Psoas muscle (tissue), 7 donors: ENCODE measurements at regions not wholly inside any gene's neighbourhood (a gene's known extent, or its start where the extent isn't known, plus 50 kb on each side); places are given as distances from the start of the nearest gene placed in this dataset.
A peak's percentile ranks its signal among the peaks of the same experiment; 100 is the strongest.
"Not testable (repeated sequence)": the region's sequence is repeated elsewhere in the genome, so short reads cannot be mapped to it uniquely, and the experiment has no call there.

Source experiments
- ATAC-seq, 4 donors: fragments of 200-7000 bp; cut with Tn5 transposase; one replicate each; pipeline ENCODE4 v1.9.1; 2020; ENCODE audit warnings: moderate library complexity in 3 of 4, mild to moderate bottlenecking in 2 of 4
- DNase-seq, 2 donors: peaks; one replicate each; pipeline ENCODE4 v3.0.0-alpha.2; 2020
- H3K27ac ChIP-seq: fragments of 200-600 bp; one replicate; pipeline ENCODE4 v1.8.0; 2022
- H3K27me3 ChIP-seq, 3 donors: fragments of 200-600 bp in 1 of 3; one replicate each; pipeline versions ENCODE4 v1.6.1 to v1.8.0; 2013 to 2022; ENCODE audit warnings: low read length in 2 of 3, mild to moderate bottlenecking in 2 of 3, moderate library complexity in 1 of 3; ENCODE audit not compliant: insufficient read depth in 3 of 3
- H3K36me3 ChIP-seq, 2 donors: fragments of 200-600 bp in 1 of 2; one replicate each; pipeline versions ENCODE4 v1.6.1 to v1.8.0; 2013 to 2022; ENCODE audit warnings: low read depth in 1 of 2, mild to moderate bottlenecking in 1 of 2, moderate library complexity in 1 of 2; ENCODE audit not compliant: insufficient read depth in 1 of 2
- H3K4me1 ChIP-seq: fragments of 200-600 bp; one replicate; pipeline ENCODE4 v1.8.0; 2022
- H3K4me3 ChIP-seq: fragments of 200-600 bp; one replicate; pipeline ENCODE4 v1.8.0; 2022; ENCODE audit warnings: mild to moderate bottlenecking
- H3K9me3 ChIP-seq: fragments of 200-600 bp; one replicate; pipeline ENCODE4 v1.8.0; 2022
- CTCF ChIP-seq: fragments of 200-600 bp; IDR thresholded peaks from one replicate; pipeline ENCODE4 v1.8.0; 2022; ENCODE audit warnings: antibody characterized with exemption
- WGBS, 3 donors: extraction: QIAGEN DNeasy Blood & Tissue Kit; methylation state at CpG; one replicate each; pipeline versions ENCODE4 v1.1.6 to v1.1.7; 2013; 5-methylcytosine and 5-hydroxymethylcytosine counted together
- intact Hi-C, 2 donors: fragments of 100-400 bp; cut with DNase I; formaldehyde crosslinking; loops; one replicate each; pipeline versions ENCODE4 v1.11.0 to v1.14.2; 2022
- donor health status: healthy with polysubstance abuse.
- donor health status: DM: no; HTN: no; CAD: no; lungs with moderate emphysema.
- donor health status: Bipolar disorder and iron deficiency.
- donor health status: healthy.
- donor health status: DM: yes; HTN: yes; CAD: no.
- donor health status: DM: no; HTN: no; CAD: no.
- donor health status: DM: yes; HTN: yes; CAD: no.

GRCh38 chr3:166265153-166265552 is 427.9 kb upstream of the BCHE start:
- DNase-seq = no peak
- intact Hi-C loops = no loop called here
- no peak overlapping the region for H3K4me3 ChIP-seq
- no peak overlapping the region for H3K27ac ChIP-seq
- no peaks in the 10 kb centered on the region for H3K27me3 ChIP-seq
- H3K9me3 ChIP-seq = no peaks in the 10 kb centered on the region
- H3K4me1 ChIP-seq = no peaks in the 10 kb centered on the region
- 84 to 91% (median 91%) methylated on average over 4 of the region's 4 CpGs for WGBS, 3 donors
- no peak for TF ChIP-seq CTCF
- H3K36me3 ChIP-seq = no peaks in the 10 kb centered on the region
- no peak for ATAC-seq

GRCh38 chr3:166263460-166263859 is 426.2 kb upstream of the BCHE start:
- no peak for ATAC-seq
- intact Hi-C loops = no loop called here

GRCh38 chr3:166258293-166258850 is 421.1 kb upstream of the BCHE start:
- H3K9me3 ChIP-seq, H3K27ac ChIP-seq, H3K36me3 ChIP-seq, H3K4me1 ChIP-seq, H3K4me3 ChIP-seq, ATAC-seq, H3K27me3 ChIP-seq, intact Hi-C loops: not testable (repeated sequence)
- whole genome bisulfite sequencing, 3 donors = 85 to 93% (median 92%) methylated on average over 12 to 40 of the region's 41 CpGs
- DNase-seq = peak in 1 of 2 donors; percentile 32

More at GRCh38 chr3:166263460-166263859, 426.2 kb upstream of the BCHE start:
- Histone ChIP-seq H3K27ac (no peak overlapping the region), H3K4me1 (no peaks in the 10 kb centered on the region), H3K4me3 (no peak overlapping the region), H3K9me3 (no peaks in the 10 kb centered on the region), H3K36me3 (no peaks in the 10 kb centered on the region), H3K27me3 (no peaks in the 10 kb centered on the region)
- no peak for DNase-seq
- no peak for TF ChIP-seq CTCF
- whole genome bisulfite sequencing, 3 donors = 74 to 85% (median 82%) methylated on average over 2 of the region's 2 CpGs

- intact Hi-C loops = no loop called here
- ATAC-seq = no peak
- Histone ChIP-seq H3K9me3 (no peaks in the 10 kb centered on the region), H3K36me3 (no peaks in the 10 kb centered on the region), H3K4me3 (no peak overlapping the region), H3K4me1 (no peaks in the 10 kb centered on the region), H3K27me3 (no peaks in the 10 kb centered on the region), H3K27ac (no peak overlapping the region)
- WGBS, 3 donors = 92 to 95% (median 95%) methylated on average over 16 of the region's 16 CpGs
- DNase-seq = no peak
- no peak for TF ChIP-seq CTCF
These were observed 420.5 kb upstream of the BCHE start for GRCh38 chr3:166257715-166258114.

- 74 to 90% (median 79%) methylated on average over 3 of the region's 3 CpGs for WGBS, 3 donors
- Histone ChIP-seq H3K4me1 (no peaks in the 10 kb centered on the region), H3K4me3 (no peak overlapping the region), H3K27me3 (no peaks in the 10 kb centered on the region), H3K36me3 (no peaks in the 10 kb centered on the region), H3K9me3 (no peaks in the 10 kb centered on the region), H3K27ac (no peak overlapping the region)
- intact Hi-C loops = no loop called here
- DNase-seq = no peak
- TF ChIP-seq CTCF = no peak
- ATAC-seq = no peak
These were observed 411.6 kb upstream of the BCHE start for GRCh38 chr3:166248784-166249183.
